Activated naive CD4-positive, alpha-beta T cell treated with anti-CD3 and anti-CD28 coated beads, Interleukin-2, amount 50 U/mL, for 16 hours (primary cell): ENCODE measurements at regions not wholly inside any gene's neighbourhood (a gene's known extent, or its start where the extent isn't known, plus 50 kb on each side); places are given as distances from the start of the nearest gene placed in this dataset.

Experiments
- DNase-seq: peaks from one replicate; pipeline ENCODE4 v3.0.0-alpha.2; 2020

- DNase-seq = no peak
Observed at GRCh38 chr2:134190807-134191203, 63.1 kb upstream of the MGAT5 start.

GRCh38 chr2:134191835-134192234 is 62.0 kb upstream of the MGAT5 start:
- DNase-seq = no peak

- no peak for DNase-seq
Observed at GRCh38 chr2:134193006-134193405, 60.9 kb upstream of the MGAT5 start.

- no peak for DNase-seq
Observed at GRCh38 chr2:134194519-134194918, 59.4 kb upstream of the MGAT5 start.

GRCh38 chr2:134195341-134195740 is 58.5 kb upstream of the MGAT5 start:
- DNase-seq = no peak

GRCh38 chr2:134197445-134197844 is 56.4 kb upstream of the MGAT5 start:
- no peak for DNase-seq

- DNase-seq = no peak
Observed at GRCh38 chr2:134198006-134198634, 55.8 kb upstream of the MGAT5 start.

GRCh38 chr2:134199123-134199522 is 54.7 kb upstream of the MGAT5 start:
- no peak for DNase-seq

GRCh38 chr2:134200036-134200618 is 53.7 kb upstream of the MGAT5 start:
- no peak for DNase-seq

- DNase-seq = no peak
Observed at GRCh38 chr2:134201533-134201932, 52.3 kb upstream of the MGAT5 start.

- DNase-seq = no peak
Observed at GRCh38 chr2:134202371-134202770, 51.5 kb upstream of the MGAT5 start.

GRCh38 chr2:134203175-134203574 is 50.7 kb upstream of the MGAT5 start:
- no peak for DNase-seq
